ENCODE measurements at regions not wholly inside any gene's neighbourhood (a gene's known extent, or its start where the extent isn't known, plus 50 kb on each side); places are given as distances from the start of the nearest gene placed in this dataset.

GRCh38 chr13:33583398-33583797 lies 234.6 kb upstream of the RFC3 start:
- TF ChIP-seq CTCF (IDR thresholded peaks at IDR 0.05; ENCODE audit: insufficient read depth, missing control alignments), result no peak
- FAIRE-seq, result no peak
- no peak for DNase-seq (ENCODE audit: insufficient read length, low spot score)

GRCh38 chr13:33590936-33591335 lies 227.0 kb upstream of the RFC3 start:
- TF ChIP-seq CTCF (IDR thresholded peaks at IDR 0.05; ENCODE audit: insufficient read depth, missing control alignments), result no peak
- FAIRE-seq (no peak), DNase-seq (ENCODE audit: insufficient read length, low spot score) (no peak)

- DNase-seq (ENCODE audit: insufficient read length, low spot score), result no peak
Observed at GRCh38 chr13:33606692-33607091, 211.3 kb upstream of the RFC3 start.

GRCh38 chr13:33610438-33611120 lies 207.4 kb upstream of the RFC3 start:
- TF ChIP-seq CTCF (IDR thresholded peaks at IDR 0.05; ENCODE audit: insufficient read depth, missing control alignments), result no peak
- DNase-seq (ENCODE audit: insufficient read length, low spot score), result no peak
- no peak for FAIRE-seq

More at GRCh38 chr13:33606692-33607091, 211.3 kb upstream of the RFC3 start:
- peak; percentile 20 for TF ChIP-seq CTCF (IDR thresholded peaks at IDR 0.05; ENCODE audit: insufficient read depth, missing control alignments)
- no peak for FAIRE-seq

GRCh38 chr13:33611121-33611805 lies 206.7 kb upstream of the RFC3 start:
- TF ChIP-seq CTCF (IDR thresholded peaks at IDR 0.05; ENCODE audit: insufficient read depth, missing control alignments), result no peak
- FAIRE-seq, result no peak
- DNase-seq (ENCODE audit: insufficient read length, low spot score), result no peak

GRCh38 chr13:33612641-33613638 lies 205.0 kb upstream of the RFC3 start:
- TF ChIP-seq CTCF (IDR thresholded peaks at IDR 0.05; ENCODE audit: insufficient read depth, missing control alignments), result no peak
- FAIRE-seq (no peak), DNase-seq (ENCODE audit: insufficient read length, low spot score) (no peak)

Data from D721Med (cell line).